ENCODE measurements at regions not wholly inside any gene's neighbourhood (a gene's known extent, or its start where the extent isn't known, plus 50 kb on each side); places are given as distances from the start of the nearest gene placed in this dataset.

GRCh38 chr7:46170792-46171191 is 249.7 kb upstream of the IGFBP3 start:
- Histone ChIP-seq H2BK12ac (ENCODE audit: low read length) (no peak overlapping the region), H4K12ac (ENCODE audit: low read depth, low read length) (no peak overlapping the region), H3K4ac (ENCODE audit: low read depth, low read length) (no peak overlapping the region), H3K23ac (ENCODE audit: low read length) (no peak overlapping the region), H3K18ac (ENCODE audit: low read length) (no peak overlapping the region), H3K4me1 (ENCODE audit: control insufficient read depth in 1 of 2, insufficient read depth in 2 of 2, low read length in 2 of 2) (peaks cover 2 to 9% of the 10 kb centered on the region in 2 experiments), H2BK120ac (ENCODE audit: insufficient read depth, low read length, poor library complexity) (no peak overlapping the region), H4K8ac (ENCODE audit: low read depth, low read length) (no peak overlapping the region), H3K4me3 (ENCODE audit: low read depth, low read length) (no peak overlapping the region), H3K9ac (ENCODE audit: low read length) (no peak overlapping the region), H3K9me3 (ENCODE audit: insufficient read depth, low read depth, low read length) (no peaks in the 10 kb centered on the region), H3K36me3 (ENCODE audit: control insufficient read depth in 1 of 2, insufficient read depth in 2 of 2, low read length in 2 of 2) (no peaks in the 10 kb centered on the region), H2AFZ (ENCODE audit: insufficient read depth, low read length, poor library complexity) (no peak overlapping the region), H2AK5ac (ENCODE audit: low read length) (no peak overlapping the region), H2BK5ac (ENCODE audit: low read depth, low read length, poor library complexity) (no peak overlapping the region), H3K79me2 (ENCODE audit: control insufficient read depth, insufficient read depth, low read length, poor library complexity) (peaks cover 2% of the 10 kb centered on the region), H3K27ac (ENCODE audit: low read depth, low read length) (no peak overlapping the region), H4K91ac (ENCODE audit: low read depth, low read length) (no peak overlapping the region), H3K79me1 (ENCODE audit: low read length) (peaks cover 3% of the 10 kb centered on the region), H3K4me2 (ENCODE audit: low read length) (no peak overlapping the region), H3K27me3 (ENCODE audit: insufficient read depth, low read length) (no peaks in the 10 kb centered on the region), H3K14ac (ENCODE audit: low read length) (no peak overlapping the region)
- WGBS (ENCODE audit: extremely low coverage, insufficient coverage, insufficient read length): no CpG with 5 or more reads among the region's 1 CpG
- DNase-seq: no peak

DNA sequence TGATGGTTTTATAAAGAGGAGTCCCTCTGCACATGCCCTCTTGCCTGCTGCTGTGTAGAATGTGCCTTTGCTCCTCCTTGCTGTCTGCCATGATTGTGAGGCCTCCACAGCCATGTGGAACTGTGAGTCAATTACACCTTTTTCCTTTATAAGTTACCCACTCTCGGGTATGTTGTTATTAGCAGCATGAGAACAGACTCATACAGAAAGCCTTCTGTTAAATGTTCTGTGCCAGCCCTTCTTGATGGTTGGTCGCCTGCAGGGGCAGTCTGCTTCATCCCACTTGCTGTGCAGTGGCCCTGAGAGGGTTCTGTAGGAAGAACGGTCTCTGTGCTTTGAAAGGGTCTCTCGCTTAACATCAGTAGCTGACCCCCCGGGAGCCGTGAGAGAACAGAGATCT is 248.9 kb upstream of the IGFBP3 start:
- H4K91ac ChIP-seq (ENCODE audit: low read depth, low read length): no peak overlapping the region
- no CpG with 5 or more reads among the region's 6 CpGs for WGBS (ENCODE audit: extremely low coverage, insufficient coverage, insufficient read length)
- no peak for DNase-seq

GRCh38 chr7:46169384-46169755 is 248.3 kb upstream of the IGFBP3 start:
- H2AK5ac ChIP-seq (ENCODE audit: low read length): no peak overlapping the region
- DNase-seq: no peak
- H2BK5ac ChIP-seq (ENCODE audit: low read depth, low read length, poor library complexity): no peak overlapping the region
- no peak overlapping the region for H3K4ac ChIP-seq (ENCODE audit: low read depth, low read length)
- no peaks in the 10 kb centered on the region for H3K36me3 ChIP-seq (ENCODE audit: control insufficient read depth in 1 of 2, insufficient read depth in 2 of 2, low read length in 2 of 2)
- H3K9me3 ChIP-seq (ENCODE audit: insufficient read depth, low read depth, low read length): no peaks in the 10 kb centered on the region
- H2BK12ac ChIP-seq (ENCODE audit: low read length): peak overlapping the region; percentile 30
- no peak overlapping the region for H3K18ac ChIP-seq (ENCODE audit: low read length)
- no peaks in the 10 kb centered on the region for H3K27me3 ChIP-seq (ENCODE audit: insufficient read depth, low read length)
- H4K12ac ChIP-seq (ENCODE audit: low read depth, low read length): no peak overlapping the region
- no peak overlapping the region for H2BK120ac ChIP-seq (ENCODE audit: insufficient read depth, low read length, poor library complexity)
- peak overlapping the region; percentile 11 for H4K8ac ChIP-seq (ENCODE audit: low read depth, low read length)
- H4K91ac ChIP-seq (ENCODE audit: low read depth, low read length): peak overlapping the region; percentile 18
- no CpG with 5 or more reads among the region's 1 CpG for WGBS (ENCODE audit: extremely low coverage, insufficient coverage, insufficient read length)
- H3K4me1 ChIP-seq (ENCODE audit: control insufficient read depth in 1 of 2, insufficient read depth in 2 of 2, low read length in 2 of 2): peaks cover 2 to 6% of the 10 kb centered on the region in 2 experiments
- no peak overlapping the region for H3K4me3 ChIP-seq (ENCODE audit: low read depth, low read length)
- H3K27ac ChIP-seq (ENCODE audit: low read depth, low read length): no peak overlapping the region
- no peak overlapping the region for H2AFZ ChIP-seq (ENCODE audit: insufficient read depth, low read length, poor library complexity)
- no peak overlapping the region for H3K23ac ChIP-seq (ENCODE audit: low read length)
- H3K14ac ChIP-seq (ENCODE audit: low read length): peak overlapping the region; percentile 13
- no peak overlapping the region for H3K9ac ChIP-seq (ENCODE audit: low read length)
- H3K79me1 ChIP-seq (ENCODE audit: low read length): peaks cover 4% of the 10 kb centered on the region
- H3K79me2 ChIP-seq (ENCODE audit: control insufficient read depth, insufficient read depth, low read length, poor library complexity): peaks cover 2% of the 10 kb centered on the region
- H3K4me2 ChIP-seq (ENCODE audit: low read length): no peak overlapping the region

More for the DNA sequence above, 248.9 kb upstream of the IGFBP3 start:
- H2BK12ac ChIP-seq (ENCODE audit: low read length): peak overlapping the region; percentile 70
- H3K18ac ChIP-seq (ENCODE audit: low read length): no peak overlapping the region
- H3K27ac ChIP-seq (ENCODE audit: low read depth, low read length): no peak overlapping the region
- H2BK120ac ChIP-seq (ENCODE audit: insufficient read depth, low read length, poor library complexity): no peak overlapping the region
- peaks cover 2 to 6% of the 10 kb centered on the region in 2 experiments for H3K4me1 ChIP-seq (ENCODE audit: control insufficient read depth in 1 of 2, insufficient read depth in 2 of 2, low read length in 2 of 2)
- H2AFZ ChIP-seq (ENCODE audit: insufficient read depth, low read length, poor library complexity): no peak overlapping the region
- H4K12ac ChIP-seq (ENCODE audit: low read depth, low read length): no peak overlapping the region
- no peak overlapping the region for H3K4ac ChIP-seq (ENCODE audit: low read depth, low read length)
- H2BK5ac ChIP-seq (ENCODE audit: low read depth, low read length, poor library complexity): no peak overlapping the region
- no peak overlapping the region for H4K8ac ChIP-seq (ENCODE audit: low read depth, low read length)
- H3K23ac ChIP-seq (ENCODE audit: low read length): no peak overlapping the region
- H3K27me3 ChIP-seq (ENCODE audit: insufficient read depth, low read length): no peaks in the 10 kb centered on the region
- peaks cover 3% of the 10 kb centered on the region for H3K79me1 ChIP-seq (ENCODE audit: low read length)
- H2AK5ac ChIP-seq (ENCODE audit: low read length): peak overlapping the region; percentile 30
- H3K36me3 ChIP-seq (ENCODE audit: control insufficient read depth in 1 of 2, insufficient read depth in 2 of 2, low read length in 2 of 2): no peaks in the 10 kb centered on the region
- H3K9me3 ChIP-seq (ENCODE audit: insufficient read depth, low read depth, low read length): no peaks in the 10 kb centered on the region
- H3K79me2 ChIP-seq (ENCODE audit: control insufficient read depth, insufficient read depth, low read length, poor library complexity): peaks cover 2% of the 10 kb centered on the region
- no peak overlapping the region for H3K4me2 ChIP-seq (ENCODE audit: low read length)
- no peak overlapping the region for H3K9ac ChIP-seq (ENCODE audit: low read length)
- H3K14ac ChIP-seq (ENCODE audit: low read length): no peak overlapping the region
- H3K4me3 ChIP-seq (ENCODE audit: low read depth, low read length): no peak overlapping the region

DNA sequence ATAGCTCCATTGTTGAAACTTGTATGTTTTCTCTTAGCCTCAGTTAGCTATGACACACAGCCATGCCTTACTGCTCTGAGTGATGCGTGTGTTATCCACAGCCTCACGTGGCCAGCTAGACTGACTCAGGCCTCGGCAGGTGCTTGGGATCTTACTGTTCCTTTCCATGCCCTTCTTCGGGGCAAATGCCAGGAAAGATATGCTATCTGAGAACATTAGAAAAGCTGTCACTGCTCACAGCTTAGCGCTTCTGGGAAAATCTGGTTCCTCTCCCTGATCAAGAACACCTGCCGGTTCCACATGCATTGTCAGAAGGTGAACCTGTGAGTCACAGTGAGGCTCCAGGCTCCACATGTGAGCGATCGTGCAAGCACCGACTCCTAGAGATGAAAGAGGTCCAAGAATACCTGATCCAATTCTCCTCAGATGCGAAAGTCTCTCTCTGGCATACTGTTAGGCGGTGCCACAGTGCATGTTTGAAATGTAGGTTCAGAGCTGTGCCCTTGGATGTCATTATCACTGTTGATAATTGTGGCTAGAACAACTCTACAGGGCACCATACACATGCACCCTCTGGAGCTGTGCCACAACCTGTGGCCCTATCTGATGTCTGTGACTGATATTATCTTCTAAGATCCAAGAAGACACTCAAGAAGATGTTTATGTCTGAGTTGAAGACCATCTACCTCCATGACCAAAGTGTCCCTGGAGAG is 247.8 kb upstream of the IGFBP3 start:
- Histone ChIP-seq H3K27me3 (ENCODE audit: insufficient read depth, low read length) (no peaks in the 10 kb centered on the region), H4K8ac (ENCODE audit: low read depth, low read length) (no peak overlapping the region), H3K9me3 (ENCODE audit: insufficient read depth, low read depth, low read length) (no peaks in the 10 kb centered on the region), H2BK5ac (ENCODE audit: low read depth, low read length, poor library complexity) (no peak overlapping the region), H3K4me3 (ENCODE audit: low read depth, low read length) (no peak overlapping the region), H2BK12ac (ENCODE audit: low read length) (no peak overlapping the region), H3K14ac (ENCODE audit: low read length) (no peak overlapping the region), H4K12ac (ENCODE audit: low read depth, low read length) (no peak overlapping the region), H2BK120ac (ENCODE audit: insufficient read depth, low read length, poor library complexity) (no peak overlapping the region), H3K23ac (ENCODE audit: low read length) (no peak overlapping the region), H3K79me1 (ENCODE audit: low read length) (peaks cover 2% of the 10 kb centered on the region), H2AFZ (ENCODE audit: insufficient read depth, low read length, poor library complexity) (no peak overlapping the region), H3K79me2 (ENCODE audit: control insufficient read depth, insufficient read depth, low read length, poor library complexity) (peaks cover 2% of the 10 kb centered on the region), H3K18ac (ENCODE audit: low read length) (no peak overlapping the region), H3K4me1 (ENCODE audit: control insufficient read depth in 1 of 2, insufficient read depth in 2 of 2, low read length in 2 of 2) (peaks cover under 1% of the 10 kb centered on the region in 2 experiments), H3K4me2 (ENCODE audit: low read length) (no peak overlapping the region), H2AK5ac (ENCODE audit: low read length) (no peak overlapping the region), H3K4ac (ENCODE audit: low read depth, low read length) (no peak overlapping the region), H3K9ac (ENCODE audit: low read length) (no peak overlapping the region), H3K36me3 (ENCODE audit: control insufficient read depth in 1 of 2, insufficient read depth in 2 of 2, low read length in 2 of 2) (no peaks in the 10 kb centered on the region), H4K91ac (ENCODE audit: low read depth, low read length) (no peak overlapping the region), H3K27ac (ENCODE audit: low read depth, low read length) (no peak overlapping the region)
- peak; percentile 94 to 95 for DNase-seq
- WGBS (ENCODE audit: extremely low coverage, insufficient coverage, insufficient read length): no CpG with 5 or more reads among the region's 11 CpGs
